ENCODE measurements at regions not wholly inside any gene's neighbourhood (a gene's known extent, or its start where the extent isn't known, plus 50 kb on each side); places are given as distances from the start of the nearest gene placed in this dataset.

- TF ChIP-seq CTCF (IDR thresholded peaks at IDR 0.05), result no peak
- no peak for TF ChIP-seq POLR2AphosphoS5 (IDR thresholded peaks at IDR 0.05)
Measured at GRCh38 chr18:5603153-5603552, 59.4 kb upstream of the EPB41L3 start.

All from esophagus muscularis mucosa (tissue), 3 donors.